SK-N-SH treated with all-trans-retinoic acid at 6 μM for 48 hours (cell line): ENCODE measurements at regions not wholly inside any gene's neighbourhood (a gene's known extent, or its start where the extent isn't known, plus 50 kb on each side); places are given as distances from the start of the nearest gene placed in this dataset.
"Not testable (repeated sequence)": the region's sequence is repeated elsewhere in the genome, so short reads cannot be mapped to it uniquely, and the experiment has no call there.

Source experiments
- ATAC-seq: fragments of 200-7000 bp; cut with Tn5 transposase; 3 replicates; pipeline ENCODE4 v1.9.1; 2020; ENCODE audit warnings: mild to moderate bottlenecking, moderate library complexity
- ARNTL ChIP-seq: fragments of 450-650 bp; formaldehyde crosslinking; IDR thresholded peaks from 2 replicates; pipeline ENCODE4 v1.5.0; 2020; ENCODE audit warnings: low read depth, mild to moderate bottlenecking, moderate library complexity, borderline replicate concordance
- CREB5 ChIP-seq: fragments of 250-450 bp; sonication (Bioruptor Pico); IDR thresholded peaks from 2 replicates; pipeline ENCODE4 v1.5.1; 2020; ENCODE audit warnings: low read depth, mild to moderate bottlenecking, moderate library complexity
- CSDC2 ChIP-seq: fragments of 250-450 bp; sonication (Bioruptor Pico); IDR thresholded peaks from 2 replicates; pipeline ENCODE4 v1.5.0; 2020; ENCODE audit warnings: mild to moderate bottlenecking, moderate library complexity
- ESRRG ChIP-seq: fragments of 250-450 bp; sonication (Bioruptor Pico); IDR thresholded peaks from 2 replicates; pipeline ENCODE4 v1.6.1; 2021; ENCODE audit warnings: mild to moderate bottlenecking
- GLIS3 ChIP-seq: fragments of 250-450 bp; sonication (Bioruptor Pico); IDR thresholded peaks from 2 replicates; pipeline ENCODE4 v1.5.0; 2020; ENCODE audit warnings: mild to moderate bottlenecking, moderate library complexity
- OSR1 ChIP-seq: fragments of 250-450 bp; sonication (Bioruptor Pico); IDR thresholded peaks from 2 replicates; pipeline ENCODE4 v1.8.0; 2022; ENCODE audit warnings: moderate library complexity, mild to moderate bottlenecking, inconsistent platforms
- PATZ1 ChIP-seq: fragments of 250-450 bp; sonication (Bioruptor Pico); IDR thresholded peaks from 2 replicates; pipeline ENCODE4 v1.8.0; 2020; ENCODE audit warnings: mild to moderate bottlenecking, moderate library complexity, borderline replicate concordance
- PPARA ChIP-seq: fragments of 250-450 bp; sonication (Bioruptor Pico); IDR thresholded peaks from 2 replicates; pipeline ENCODE4 v1.5.0; 2020; ENCODE audit warnings: mild to moderate bottlenecking, borderline replicate concordance
- TCF4 ChIP-seq: fragments of 250-450 bp; sonication (Bioruptor Pico); IDR thresholded peaks from 2 replicates; pipeline ENCODE4 v1.8.0; 2021; ENCODE audit warnings: mild to moderate bottlenecking, moderate library complexity, borderline replicate concordance
- TOX ChIP-seq: fragments of 250-450 bp; sonication (Bioruptor Pico); IDR thresholded peaks from 2 replicates; pipeline ENCODE4 v1.8.0; 2021; ENCODE audit warnings: mild to moderate bottlenecking, moderate library complexity, borderline replicate concordance
- TSHZ2 ChIP-seq: fragments of 250-450 bp; sonication (Bioruptor Pico); IDR thresholded peaks from 2 replicates; pipeline ENCODE4 v1.5.0; 2020; ENCODE audit warnings: mild to moderate bottlenecking, moderate library complexity
- ZC3H10 ChIP-seq: fragments of 250-450 bp; sonication (Bioruptor Pico); IDR thresholded peaks from 2 replicates; pipeline ENCODE4 v1.5.1; 2021; ENCODE audit warnings: mild to moderate bottlenecking, moderate library complexity
- ZFP3 ChIP-seq: fragments of 250-450 bp; sonication (Bioruptor Pico); IDR thresholded peaks from 2 replicates; pipeline ENCODE4 v1.5.0; 2020; ENCODE audit warnings: mild to moderate bottlenecking, moderate library complexity
- ZFP30 ChIP-seq: fragments of 450-650 bp; formaldehyde crosslinking; IDR thresholded peaks from 2 replicates; pipeline ENCODE4 v1.5.0; 2022; ENCODE audit warnings: mild to moderate bottlenecking, moderate library complexity
- ZNF70 ChIP-seq: fragments of 450-650 bp; formaldehyde crosslinking; IDR thresholded peaks from 2 replicates; pipeline ENCODE4 v1.5.0; 2020; ENCODE audit warnings: mild to moderate bottlenecking, moderate library complexity
- ZNF8 ChIP-seq: fragments of 450-650 bp; formaldehyde crosslinking; IDR thresholded peaks from 2 replicates; pipeline ENCODE4 v1.5.0; 2020; ENCODE audit warnings: mild to moderate bottlenecking, moderate library complexity
- TF ChIP-seq, protein P1 (sequence below): fragments of 250-450 bp; sonication (Bioruptor Pico); IDR thresholded peaks from 2 replicates; pipeline ENCODE4 v1.5.1; 2021; ENCODE audit warnings: mild to moderate bottlenecking, moderate library complexity
- TF ChIP-seq, protein P2 (sequence below): fragments of 250-450 bp; sonication (Bioruptor Pico); IDR thresholded peaks from 2 replicates; pipeline ENCODE4 v1.8.0; 2021; ENCODE audit warnings: low read depth, mild to moderate bottlenecking, moderate library complexity, borderline replicate concordance

- TF ChIP-seq TSHZ2 (CRISPR knock-in tag) = no peak
Measured at GRCh38 chrX:150270622-150271021, 92.5 kb upstream of the MAMLD1 start (continued).

- not testable (repeated sequence) for ATAC-seq
Measured at GRCh38 chrX:150273575-150274294, 89.4 kb upstream of the MAMLD1 start.

- TF ChIP-seq ZFP3 (CRISPR knock-in tag) (no peak), PPARA (CRISPR knock-in tag) (no peak), TSHZ2 (CRISPR knock-in tag) (no peak), TCF4 (CRISPR knock-in tag) (no peak)
- ATAC-seq = no peak
Measured at GRCh38 chrX:150282953-150283352, 80.2 kb upstream of the MAMLD1 start.

DNA sequence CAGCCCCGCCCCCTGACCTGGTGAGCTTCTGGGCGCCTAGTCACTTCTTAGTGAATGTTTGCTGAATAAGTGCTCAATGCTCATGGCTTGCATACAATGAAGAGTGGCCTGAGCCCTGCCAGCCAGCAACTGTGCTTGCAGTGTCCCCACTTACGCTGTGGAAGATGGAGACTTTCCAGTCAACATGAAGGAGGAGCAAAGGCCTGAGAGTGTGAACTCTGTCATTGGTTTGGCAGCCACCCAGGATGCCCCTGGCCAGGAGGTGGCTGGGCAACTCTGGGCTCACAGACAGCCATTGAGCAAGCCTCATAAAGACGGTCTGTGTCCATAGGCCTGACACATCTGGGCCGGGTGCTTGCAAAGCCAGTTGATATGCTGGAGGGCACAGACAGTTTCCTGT lies 72.1 kb upstream of the MAMLD1 start:
- TF ChIP-seq GLIS3 (CRISPR knock-in tag) (no peak), ZFP3 (CRISPR knock-in tag) (no peak), ARNTL (CRISPR knock-in tag) (no peak), ZNF8 (CRISPR knock-in tag) (no peak), ESRRG (no peak), CREB5 (CRISPR knock-in tag) (no peak), PATZ1 (no peak), PPARA (CRISPR knock-in tag) (no peak)
- TF ChIP-seq, protein P1, sequence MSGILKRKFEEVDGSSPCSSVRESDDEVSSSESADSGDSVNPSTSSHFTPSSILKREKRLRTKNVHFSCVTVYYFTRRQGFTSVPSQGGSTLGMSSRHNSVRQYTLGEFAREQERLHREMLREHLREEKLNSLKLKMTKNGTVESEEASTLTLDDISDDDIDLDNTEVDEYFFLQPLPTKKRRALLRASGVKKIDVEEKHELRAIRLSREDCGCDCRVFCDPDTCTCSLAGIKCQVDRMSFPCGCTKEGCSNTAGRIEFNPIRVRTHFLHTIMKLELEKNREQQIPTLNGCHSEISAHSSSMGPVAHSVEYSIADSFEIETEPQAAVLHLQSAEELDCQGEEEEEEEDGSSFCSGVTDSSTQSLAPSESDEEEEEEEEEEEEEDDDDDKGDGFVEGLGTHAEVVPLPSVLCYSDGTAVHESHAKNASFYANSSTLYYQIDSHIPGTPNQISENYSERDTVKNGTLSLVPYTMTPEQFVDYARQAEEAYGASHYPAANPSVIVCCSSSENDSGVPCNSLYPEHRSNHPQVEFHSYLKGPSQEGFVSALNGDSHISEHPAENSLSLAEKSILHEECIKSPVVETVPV (CRISPR knock-in tag) = no peak
- TF ChIP-seq, all 23 proteins: peak for 0
- ATAC-seq = no peak

GRCh38 chrX:150293311-150294013 lies 69.7 kb upstream of the MAMLD1 start:
- no peak for ATAC-seq
- TF ChIP-seq ZC3H10 (CRISPR knock-in tag) = no peak
- no peak for TF ChIP-seq ESRRG
- TF ChIP-seq GLIS3 (CRISPR knock-in tag) = no peak
- no peak for TF ChIP-seq CSDC2
- no peak for TF ChIP-seq ZFP30 (CRISPR knock-in tag)
- TF ChIP-seq, protein P2, sequence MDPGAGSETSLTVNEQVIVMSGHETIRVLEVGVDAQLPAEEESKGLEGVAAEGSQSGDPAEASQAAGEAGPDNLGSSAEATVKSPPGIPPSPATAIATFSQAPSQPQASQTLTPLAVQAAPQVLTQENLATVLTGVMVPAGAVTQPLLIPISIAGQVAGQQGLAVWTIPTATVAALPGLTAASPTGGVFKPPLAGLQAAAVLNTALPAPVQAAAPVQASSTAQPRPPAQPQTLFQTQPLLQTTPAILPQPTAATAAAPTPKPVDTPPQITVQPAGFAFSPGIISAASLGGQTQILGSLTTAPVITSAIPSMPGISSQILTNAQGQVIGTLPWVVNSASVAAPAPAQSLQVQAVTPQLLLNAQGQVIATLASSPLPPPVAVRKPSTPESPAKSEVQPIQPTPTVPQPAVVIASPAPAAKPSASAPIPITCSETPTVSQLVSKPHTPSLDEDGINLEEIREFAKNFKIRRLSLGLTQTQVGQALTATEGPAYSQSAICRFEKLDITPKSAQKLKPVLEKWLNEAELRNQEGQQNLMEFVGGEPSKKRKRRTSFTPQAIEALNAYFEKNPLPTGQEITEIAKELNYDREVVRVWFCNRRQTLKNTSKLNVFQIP (CRISPR knock-in tag) = no peak
- TF ChIP-seq OSR1 (CRISPR knock-in tag) = no peak
- TF ChIP-seq ZFP3 (CRISPR knock-in tag) = no peak
- TF ChIP-seq PATZ1 = no peak
- no peak for TF ChIP-seq ZNF8 (CRISPR knock-in tag)
- TF ChIP-seq ZNF70 (CRISPR knock-in tag) = no peak
- no peak for TF ChIP-seq TOX (CRISPR knock-in tag)
